Medulla oblongata (tissue), 1 donor: ENCODE measurements at regions not wholly inside any gene's neighbourhood (a gene's known extent, or its start where the extent isn't known, plus 50 kb on each side); places are given as distances from the start of the nearest gene placed in this dataset.

ENCODE experiments used
- DNase-seq: peaks from one replicate; pipeline ENCODE4 v3.0.0-alpha.2; 2015; ENCODE audit errors: extremely low spot score

- DNase-seq, result no peak
Observed at GRCh38 chr3:124660599-124660998, 69.7 kb upstream of the UMPS start.

GRCh38 chr3:124663690-124664089 lies 66.6 kb upstream of the UMPS start:
- no peak for DNase-seq

GRCh38 chr3:124664804-124665203 lies 65.4 kb upstream of the UMPS start:
- no peak for DNase-seq

GRCh38 chr3:124666067-124666466 lies 64.2 kb upstream of the UMPS start:
- no peak for DNase-seq

GRCh38 chr3:124669470-124669869 lies 60.8 kb upstream of the UMPS start:
- no peak for DNase-seq

- DNase-seq, result no peak
Observed at GRCh38 chr3:124671106-124671505, 59.1 kb upstream of the UMPS start.

GRCh38 chr3:124674336-124674735 lies 55.9 kb upstream of the UMPS start:
- DNase-seq, result no peak

GRCh38 chr3:124676236-124676635 lies 54.0 kb upstream of the UMPS start:
- DNase-seq, result no peak

- DNase-seq, result no peak
Observed at GRCh38 chr3:124679048-124679638, 51.1 kb upstream of the UMPS start.
